ENCODE measurements at regions not wholly inside any gene's neighbourhood (a gene's known extent, or its start where the extent isn't known, plus 50 kb on each side); places are given as distances from the start of the nearest gene placed in this dataset.

GRCh38 chr3:170749765-170750477 is 120.1 kb downstream of the RPL22L1 start (continued):
- TF ChIP-seq ZNF740 (CRISPR knock-in tag; IDR thresholded peaks at IDR 0.05) (no peak), ZNF740 (tag; IDR thresholded peaks at IDR 0.05) (peak in 1 of 2 experiments; percentile 35; a peak in 1 of 4 replicates), SRSF1 (IDR thresholded peaks at IDR 0.05; ENCODE audit: low read depth, low read length) (no peak), EP400 (IDR thresholded peaks at IDR 0.05) (no peak), TBL1XR1 (IDR thresholded peaks at IDR 0.05; ENCODE audit: low read length in 2 of 2) (0 out of 4 replicates have a peak, but pooled peaks of 1 of the 2 experiments have one; percentile 15), TEAD4 (IDR thresholded peaks at IDR 0.05; ENCODE audit: low read length) (peak; percentile 55; the same call in 1 of the 2 replicates), TEAD4 (CRISPR knock-in tag; IDR thresholded peaks at IDR 0.05; ENCODE audit: borderline replicate concordance) (no peak), ZNF766 (CRISPR knock-in tag; conservative IDR thresholded peaks at IDR 0.05) (0 out of 2 replicates have a peak, but pooled peaks have one; percentile 43), AFF4 (CRISPR knock-in tag; IDR thresholded peaks at IDR 0.05) (no peak), CTCFL (IDR thresholded peaks at IDR 0.05; ENCODE audit: borderline replicate concordance, insufficient read depth, low read depth, low read length, poor library complexity, severe bottlenecking) (no peak), HOXB6 (CRISPR knock-in tag; IDR thresholded peaks at IDR 0.05; ENCODE audit: borderline replicate concordance) (no peak), ZNF584 (CRISPR knock-in tag; IDR thresholded peaks at IDR 0.05; ENCODE audit: low read depth) (no peak), CREB1 (IDR thresholded peaks at IDR 0.05) (no peak), CREB1 (CRISPR knock-in tag; IDR thresholded peaks at IDR 0.05) (no peak), SMARCA4 (IDR thresholded peaks at IDR 0.05) (peak; percentile 26; the same call in 1 of the 2 replicates), ZFP36 (IDR thresholded peaks at IDR 0.05; ENCODE audit: low read depth, low read length, partially characterized antibody) (no peak), PKNOX1 (IDR thresholded peaks at IDR 0.05) (peak; percentile 50; the same call in 1 of the 2 replicates), ARID1B (IDR thresholded peaks at IDR 0.05) (peak; percentile 57), CEBPG (CRISPR knock-in tag; IDR thresholded peaks at IDR 0.05) (no peak), CEBPG (tag; conservative IDR thresholded peaks at IDR 0.05 in 1 of 2, IDR thresholded peaks at IDR 0.05 in 1 of 2) (no peak), HDAC6 (IDR thresholded peaks at IDR 0.05; ENCODE audit: low read depth, low read length) (no peak)

Measured in K562 (cell line).